NCI-H82 (cell line): ENCODE measurements at regions not wholly inside any gene's neighbourhood (a gene's known extent, or its start where the extent isn't known, plus 50 kb on each side); places are given as distances from the start of the nearest gene placed in this dataset.
A peak's percentile ranks its signal among the peaks of the same experiment; 100 is the strongest.
"Not testable (repeated sequence)": the region's sequence is repeated elsewhere in the genome, so short reads cannot be mapped to it uniquely, and the experiment has no call there.

ENCODE experiments used
- DNase-seq: peaks from one replicate; lab custom pipeline; 2025; lab: John Stamatoyannopoulos, UW

DNA sequence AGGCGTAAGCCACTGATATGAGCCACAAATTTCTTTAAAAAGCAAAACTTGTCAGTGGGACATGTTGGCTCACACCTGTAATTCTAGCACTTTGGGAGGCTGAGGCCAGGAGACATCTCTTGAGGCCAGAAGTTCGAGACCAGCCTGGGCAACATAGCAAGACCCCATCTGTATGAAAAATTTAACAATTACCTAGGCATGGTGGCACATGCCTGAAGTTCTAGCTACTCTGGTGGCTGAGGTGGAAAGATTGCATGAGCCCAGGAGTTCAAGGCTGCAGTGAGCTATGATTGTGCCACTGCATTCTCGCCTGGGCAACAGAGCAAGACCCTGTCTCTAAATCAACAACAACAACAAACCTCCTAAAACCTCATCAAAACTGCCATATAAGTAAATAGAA, 147.6 kb upstream of the BARHL2 start:
- no peak for DNase-seq

DNA sequence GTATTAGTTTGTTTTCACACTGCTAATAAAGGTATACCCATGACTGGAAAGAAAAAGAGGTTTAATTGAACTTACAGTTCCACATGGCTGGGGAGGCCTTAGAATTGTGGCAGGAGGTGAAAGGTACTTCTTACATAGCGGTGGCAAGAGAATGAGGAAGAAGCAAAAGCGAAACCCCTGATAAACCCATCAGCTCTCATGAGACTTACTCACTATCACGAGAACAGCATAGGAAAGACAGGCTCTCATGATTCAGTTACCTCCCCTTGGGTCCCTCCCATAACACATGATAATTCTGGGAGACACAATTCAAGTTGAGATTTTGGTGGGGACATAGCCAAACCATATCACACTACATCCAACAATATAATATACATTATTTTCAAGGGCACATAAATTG, 145.7 kb upstream of the BARHL2 start:
- no peak for DNase-seq

DNA sequence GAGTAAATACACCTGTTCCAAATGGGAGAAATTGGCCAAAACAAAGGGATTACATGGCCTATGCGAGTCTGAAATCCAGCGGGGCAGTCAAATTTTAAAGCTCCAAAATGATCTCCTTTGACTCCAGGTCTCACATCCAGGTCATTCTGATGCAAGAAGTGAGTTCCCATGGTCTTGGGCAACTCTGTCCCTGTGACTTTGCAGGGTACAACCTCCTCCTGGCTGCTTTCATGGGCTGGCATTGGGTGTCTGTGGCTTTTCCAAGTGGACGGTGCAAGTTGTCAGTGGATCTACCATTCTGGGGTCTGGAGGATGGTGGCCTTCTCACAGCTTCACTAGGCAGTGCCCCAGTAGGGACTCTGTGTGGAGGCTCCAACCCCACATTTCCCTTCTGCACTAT, 144.3 kb upstream of the BARHL2 start:
- not testable (repeated sequence) for DNase-seq

DNA sequence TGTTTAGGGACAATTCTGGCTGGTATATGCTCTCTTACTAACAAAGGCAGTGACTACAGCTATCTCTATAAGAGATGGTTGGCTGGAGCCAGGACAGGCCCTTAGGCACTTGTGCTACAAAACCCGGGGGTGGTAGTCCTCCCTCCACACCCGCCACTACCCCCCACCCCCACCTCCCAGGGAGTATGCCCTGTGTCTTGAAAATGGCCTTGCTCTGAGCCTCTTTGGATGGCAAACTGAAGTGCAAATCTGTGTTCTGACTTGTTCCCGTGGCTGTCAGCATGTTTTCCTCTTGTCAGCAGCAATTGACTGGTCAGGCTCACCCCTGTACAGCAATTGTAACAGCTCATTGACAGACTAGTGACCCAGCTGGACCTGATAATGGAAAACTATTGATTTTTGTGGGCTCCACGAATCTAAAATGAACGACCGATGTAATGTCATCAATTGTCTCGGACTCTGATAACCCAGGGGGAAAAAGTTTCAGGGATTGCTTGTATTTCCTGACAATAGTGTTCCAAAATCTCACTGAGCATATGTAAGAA, 139.4 kb upstream of the BARHL2 start:
- no peak for DNase-seq

DNA sequence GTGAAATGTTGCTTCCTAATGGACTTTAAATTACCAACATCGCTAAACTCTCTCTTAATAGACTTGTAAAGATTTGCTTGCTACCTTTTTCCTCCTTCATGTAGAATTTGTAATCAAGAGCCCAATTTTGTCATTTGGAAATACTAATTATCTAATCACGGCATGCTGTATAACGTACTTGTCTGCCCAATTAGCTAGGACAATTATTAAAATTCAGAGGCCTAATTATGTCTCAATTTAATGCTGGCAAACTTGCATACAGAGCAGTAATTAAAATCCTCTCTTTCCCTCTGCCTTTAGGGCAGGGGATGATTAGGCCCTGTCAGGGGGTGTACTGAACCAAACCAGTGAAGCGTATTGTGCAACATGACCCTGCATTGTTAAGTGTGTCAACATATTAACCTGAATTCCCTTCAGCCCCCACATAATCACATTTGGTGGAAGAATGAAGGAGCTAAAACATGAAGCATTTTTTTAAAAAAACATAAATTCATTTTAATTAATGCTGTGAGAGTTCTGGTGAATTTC, 137.4 kb upstream of the BARHL2 start:
- DNase-seq, result no peak

DNA sequence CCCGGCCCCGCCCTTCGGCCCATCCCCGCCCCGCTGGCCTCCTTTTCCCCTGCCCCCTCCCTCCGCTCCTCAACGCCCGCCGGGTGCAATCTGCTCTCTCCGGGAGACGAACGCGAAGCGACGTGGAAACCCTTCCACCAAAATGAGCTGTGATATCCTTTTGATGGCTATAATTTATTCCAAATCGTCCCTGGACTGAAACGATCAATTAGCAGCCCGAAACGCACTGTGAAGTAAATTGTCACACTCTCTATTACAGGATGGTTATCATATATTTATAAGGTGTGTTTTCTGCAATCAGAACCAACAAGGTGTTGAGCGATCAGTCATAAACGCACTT, 134.6 kb upstream of the BARHL2 start:
- no peak for DNase-seq

DNA sequence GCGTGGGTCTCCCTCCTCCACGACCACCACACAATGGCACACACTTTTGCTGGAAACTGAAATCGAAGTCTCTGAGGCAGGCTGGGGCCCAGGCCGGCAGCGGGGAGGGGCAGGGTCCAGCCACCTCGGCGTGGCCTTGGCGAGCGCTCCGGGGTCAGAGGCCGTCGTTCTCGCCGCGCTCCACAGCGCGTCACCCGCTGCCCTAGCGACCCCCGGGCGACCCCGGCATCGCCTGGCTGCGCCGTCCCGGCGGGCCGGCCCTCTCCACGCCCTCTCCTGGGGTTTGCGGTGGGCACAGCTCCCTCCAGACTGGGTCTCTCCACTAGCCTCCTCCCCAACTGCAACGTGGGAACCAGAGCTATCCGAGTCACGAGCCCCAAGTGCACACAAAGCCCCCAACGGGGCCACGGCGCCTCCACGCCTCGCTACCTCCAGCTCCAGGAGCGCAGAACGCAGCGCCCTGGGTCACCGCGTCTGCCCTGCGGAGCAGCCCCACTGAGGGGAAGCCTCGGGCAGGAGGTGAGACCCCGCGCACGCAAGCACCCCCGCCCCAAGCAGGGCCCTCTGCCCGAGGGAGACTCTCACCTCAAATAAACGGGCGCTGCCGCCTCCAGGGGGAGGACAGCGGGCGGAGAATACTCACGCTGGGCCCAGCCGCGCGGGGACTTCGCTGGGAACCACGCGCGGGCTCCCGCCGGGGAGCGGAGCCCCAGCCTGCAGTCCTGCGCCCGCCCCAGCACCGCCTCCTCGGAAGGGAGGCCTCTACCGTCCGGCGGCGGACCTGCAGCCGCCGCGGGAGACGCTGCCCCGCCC, 134.0 kb upstream of the BARHL2 start:
- DNase-seq, result peak; percentile 93

DNA sequence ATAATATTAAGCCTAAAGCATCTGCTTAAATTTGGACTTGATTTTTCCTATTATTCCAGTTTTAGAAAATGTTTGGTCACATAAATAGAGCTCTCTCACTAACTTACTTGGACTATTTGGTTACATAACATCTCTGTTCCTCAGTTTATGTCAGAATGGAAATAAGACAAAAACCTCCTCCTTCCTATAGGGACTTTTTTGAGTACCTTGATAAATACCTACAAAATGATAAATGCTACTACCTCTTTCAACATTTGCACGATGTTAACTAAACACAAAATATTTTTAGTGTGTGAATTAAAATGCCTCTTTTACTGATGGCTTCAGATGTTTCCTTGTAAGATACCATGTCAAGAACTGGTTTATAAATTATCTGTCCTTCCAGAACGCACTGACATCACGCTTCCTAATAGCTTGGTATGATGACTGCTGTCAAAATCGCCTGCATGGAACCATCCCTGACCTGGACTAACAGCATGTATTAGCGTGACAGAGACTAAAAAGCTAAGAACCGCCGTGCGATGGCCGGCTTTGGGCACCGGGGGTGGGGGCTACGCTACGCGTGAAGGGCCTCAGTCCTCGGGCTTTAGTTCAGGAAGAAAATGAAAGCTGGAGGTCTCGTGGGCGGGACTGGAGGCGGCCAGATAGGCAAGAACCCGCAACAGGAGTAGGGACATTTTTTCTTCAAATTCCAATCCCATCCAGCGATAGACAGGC, 133.2 kb upstream of the BARHL2 start:
- peak; percentile 78 for DNase-seq

DNA sequence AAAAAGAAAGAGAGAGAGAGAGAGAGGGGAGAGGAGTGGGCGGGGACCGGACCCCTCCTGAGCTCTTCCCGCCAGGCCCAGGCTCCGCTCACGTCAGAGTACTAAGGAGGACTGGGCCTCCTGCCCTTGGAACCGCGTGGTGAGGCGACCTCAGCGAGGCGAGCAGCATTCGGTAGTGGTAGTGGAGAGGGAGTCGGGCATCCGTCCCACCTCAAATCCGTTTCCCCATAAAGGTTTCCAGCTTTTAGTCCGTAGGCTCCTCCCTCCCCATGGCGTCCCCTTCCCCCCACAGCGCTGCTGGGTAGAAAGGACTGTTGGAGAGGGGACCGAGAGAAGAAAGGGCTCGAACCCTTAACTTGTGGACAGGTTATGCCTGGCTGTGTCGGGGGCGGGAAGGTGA, 124.4 kb upstream of the BARHL2 start:
- DNase-seq, result no peak

DNA sequence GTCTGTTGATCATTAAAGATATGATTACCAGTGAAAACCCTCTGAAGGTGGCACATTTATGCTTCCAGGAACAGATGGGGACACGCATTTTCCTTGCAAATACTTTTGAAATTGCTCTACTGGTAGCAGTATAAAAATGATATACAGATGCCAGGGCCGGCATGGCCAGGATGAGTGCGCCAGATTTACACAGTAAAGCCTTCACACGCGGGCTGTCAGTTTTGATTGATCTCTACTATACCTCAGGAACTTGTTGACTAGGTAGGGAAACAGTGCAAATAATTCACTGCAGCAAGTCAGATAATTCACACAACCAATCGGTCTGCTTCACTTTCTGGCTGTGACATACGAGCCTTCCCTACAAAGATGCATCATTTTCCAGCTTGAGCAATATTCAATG, 123.2 kb upstream of the BARHL2 start:
- DNase-seq, result peak; percentile 39

DNA sequence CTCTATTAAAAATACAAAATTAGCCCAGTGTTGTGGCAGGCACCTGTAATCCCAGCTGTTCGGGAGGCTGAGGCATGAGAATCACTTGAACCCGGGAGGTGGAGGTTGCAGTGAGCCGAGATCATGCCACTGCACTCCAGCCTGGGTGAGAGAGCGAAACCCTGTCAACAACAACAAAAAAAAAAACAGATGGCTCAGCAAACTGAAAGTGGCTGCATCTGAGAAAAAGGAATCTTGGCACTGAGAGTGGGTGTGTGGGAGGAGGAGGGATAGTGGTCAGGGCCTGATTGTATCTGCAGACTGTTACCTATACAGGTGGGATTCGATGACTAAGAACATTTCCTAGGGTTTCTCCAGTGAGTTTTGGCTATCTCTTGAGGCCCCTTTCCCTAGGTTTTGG, 122.2 kb upstream of the BARHL2 start:
- DNase-seq, result no peak

DNA sequence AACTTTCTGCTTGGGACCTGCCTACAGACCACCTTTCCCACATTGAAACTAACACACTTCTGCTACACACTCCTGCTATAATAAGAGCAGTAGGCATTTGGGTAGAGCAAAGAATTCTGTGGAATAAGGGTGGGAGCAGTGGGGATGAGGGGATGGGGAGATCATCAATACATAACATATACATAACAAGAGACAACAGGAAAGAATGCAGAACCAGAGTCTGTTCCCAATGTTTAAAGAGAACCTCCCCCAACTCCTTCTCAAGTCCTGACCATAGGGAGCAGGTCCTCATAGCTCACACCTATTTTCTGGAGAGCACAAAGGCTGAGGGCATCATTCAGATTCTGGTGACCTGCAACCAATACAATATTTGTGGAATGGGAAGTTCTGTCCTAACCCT, 121.6 kb upstream of the BARHL2 start:
- DNase-seq, result no peak

DNA sequence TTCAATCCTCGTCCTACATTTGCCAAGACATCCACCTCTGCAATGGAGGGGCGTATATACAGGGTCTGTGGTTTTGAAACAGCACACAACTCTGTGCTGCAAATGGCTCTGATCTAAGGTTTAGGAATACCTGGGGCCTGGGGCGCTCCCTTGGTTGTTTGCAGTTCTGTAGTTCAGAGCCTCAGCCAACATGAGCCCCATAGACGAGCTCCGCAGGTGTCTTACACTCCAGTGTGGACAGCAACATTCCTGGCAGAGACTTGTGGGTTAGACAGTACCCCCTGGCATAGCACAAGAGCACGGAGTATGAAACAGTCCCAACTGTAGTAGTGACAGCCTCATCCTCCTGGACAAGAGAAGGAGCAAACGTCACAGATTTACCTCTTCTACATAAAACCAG, 120.3 kb upstream of the BARHL2 start:
- DNase-seq, result no peak

DNA sequence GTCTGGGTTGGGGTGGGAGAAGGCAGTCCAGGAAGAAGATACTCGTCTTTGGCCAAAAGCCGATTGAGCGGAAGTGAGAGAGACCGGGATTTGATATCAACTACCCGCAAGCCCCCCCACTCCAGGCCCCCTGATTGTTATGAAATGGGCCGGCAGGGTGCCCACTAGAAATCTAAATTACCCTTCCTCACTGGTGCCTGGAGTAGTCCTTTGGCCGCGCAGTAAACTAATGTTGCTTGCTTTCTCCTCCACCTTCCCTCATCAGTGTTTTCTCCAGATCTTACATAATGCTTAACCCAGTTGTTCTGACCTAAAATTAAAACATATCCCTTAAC, 119.2 kb upstream of the BARHL2 start:
- DNase-seq, result no peak

DNA sequence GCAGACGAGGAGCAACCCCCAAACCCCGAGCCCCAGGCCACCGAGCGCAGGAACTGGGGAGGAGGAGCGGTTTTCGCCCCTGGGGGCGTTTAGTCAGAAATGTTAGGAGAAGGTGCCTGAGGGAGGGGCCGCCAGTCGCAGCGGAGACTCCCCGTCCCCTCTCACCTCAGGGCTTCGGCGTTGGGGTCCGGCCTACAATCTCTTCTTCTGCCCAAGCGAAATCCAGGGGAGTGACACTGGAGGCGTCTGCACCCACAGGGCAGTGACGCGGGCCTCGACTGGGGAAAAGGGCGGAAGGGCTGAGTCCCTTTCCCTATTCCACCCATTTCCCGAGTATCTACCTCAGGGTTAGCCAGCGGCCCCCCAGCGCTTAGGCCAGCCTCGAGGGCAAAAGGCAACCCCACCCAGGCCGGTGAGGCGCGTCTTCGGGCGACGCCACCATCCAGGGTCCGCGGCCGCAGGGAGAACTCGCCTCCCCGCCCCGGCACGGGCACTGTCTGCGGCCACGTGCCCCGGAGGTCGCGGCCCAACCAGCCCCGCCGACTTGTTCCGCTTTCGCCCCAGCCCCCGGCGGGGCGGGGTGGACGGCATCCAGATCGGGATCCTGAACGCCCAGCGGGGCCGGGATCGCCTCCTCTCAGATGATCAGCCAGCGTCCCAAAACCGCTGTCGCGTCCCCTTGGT, 118.7 kb upstream of the BARHL2 start:
- DNase-seq, result no peak

DNA sequence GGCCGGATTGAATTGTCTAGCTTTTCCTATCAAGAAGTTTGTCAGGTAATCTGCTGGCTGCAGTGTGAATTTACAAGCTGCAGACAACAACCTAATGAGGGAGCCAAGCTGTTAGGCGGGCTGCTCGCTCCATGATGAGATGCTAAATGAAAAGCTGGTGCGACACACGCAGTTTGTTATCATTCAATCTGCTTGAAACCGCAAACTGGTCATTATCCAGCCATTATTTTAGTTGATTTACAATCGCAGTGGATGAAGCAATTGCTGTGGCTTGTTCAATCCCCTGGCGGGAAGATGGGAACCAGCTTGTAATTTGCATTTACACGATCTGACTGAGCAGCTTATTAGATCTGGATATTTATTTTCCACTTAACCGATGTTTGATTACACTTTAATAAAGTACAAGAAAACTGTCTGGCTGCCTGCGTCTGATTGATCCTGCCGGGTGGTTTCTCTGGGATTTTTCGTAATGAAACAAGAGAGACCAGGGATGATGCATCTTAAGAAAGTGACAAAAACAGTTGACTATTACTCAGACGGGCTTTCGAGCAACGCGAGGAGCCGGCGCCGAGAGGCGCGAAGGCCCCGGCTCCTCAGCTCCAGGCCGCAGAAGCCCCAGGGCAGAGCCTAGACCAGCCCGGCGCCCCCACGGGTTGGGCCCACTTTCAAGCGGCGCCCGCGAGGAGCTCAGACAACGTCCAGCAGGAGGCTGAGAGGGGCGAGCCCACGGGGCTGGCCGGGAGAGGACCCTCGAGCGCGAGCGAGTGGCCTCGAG, 118.0 kb upstream of the BARHL2 start:
- DNase-seq, result no peak

DNA sequence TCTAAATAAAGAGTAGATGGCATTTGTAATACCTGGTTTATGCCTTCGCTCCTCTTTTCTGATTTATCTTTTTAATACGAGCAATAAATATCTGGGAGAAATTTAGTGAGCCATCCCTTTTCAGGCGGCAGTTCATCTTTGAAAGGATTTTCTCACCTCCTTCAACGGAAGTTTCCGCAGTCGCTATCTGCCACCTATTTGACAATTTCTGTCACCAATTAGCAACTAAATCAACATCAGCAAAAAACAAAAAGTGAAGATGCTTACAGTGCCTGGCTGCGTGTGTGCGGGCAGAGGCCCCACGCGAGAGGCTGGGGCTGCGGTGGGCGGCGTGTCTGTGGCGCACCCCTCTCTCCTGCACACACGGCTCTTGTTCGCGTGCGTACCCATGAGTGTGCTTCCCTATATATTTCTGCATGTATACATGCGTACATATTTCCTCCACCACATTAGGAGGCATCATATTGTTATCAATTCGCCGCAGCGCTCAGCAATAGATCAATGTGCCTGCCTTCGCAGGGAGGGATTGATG, 117.3 kb upstream of the BARHL2 start:
- DNase-seq, result no peak

DNA sequence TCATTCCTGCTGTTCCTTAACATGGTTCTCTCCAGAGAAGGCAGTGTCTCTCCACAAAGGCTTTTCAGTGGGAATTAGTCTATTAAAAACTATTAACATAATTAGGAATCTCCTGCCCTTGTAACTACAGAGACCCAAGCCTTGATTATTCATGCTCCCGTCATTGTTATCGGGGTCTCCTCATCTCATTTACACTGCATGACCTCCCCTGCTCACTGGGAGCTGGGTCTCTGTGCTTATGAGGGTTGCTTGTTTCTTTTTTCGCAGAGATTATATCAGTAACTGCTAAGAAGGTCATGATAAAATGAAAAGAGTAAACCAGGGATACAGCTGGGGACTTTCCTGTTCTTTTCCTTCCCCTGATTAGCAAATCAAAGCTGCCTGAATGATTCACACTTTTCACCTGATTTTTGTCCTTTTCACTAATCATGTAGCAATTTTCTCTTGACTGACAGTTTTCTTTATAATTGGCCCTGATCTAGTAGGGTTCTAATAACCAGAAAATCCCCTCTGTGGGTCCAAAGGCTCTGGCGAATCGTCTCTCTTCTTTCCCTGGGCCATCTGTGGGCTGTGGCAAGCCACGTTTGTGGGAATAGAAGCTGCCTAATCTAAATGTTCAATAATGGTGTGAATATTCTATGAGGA, 116.5 kb upstream of the BARHL2 start:
- no peak for DNase-seq

DNA sequence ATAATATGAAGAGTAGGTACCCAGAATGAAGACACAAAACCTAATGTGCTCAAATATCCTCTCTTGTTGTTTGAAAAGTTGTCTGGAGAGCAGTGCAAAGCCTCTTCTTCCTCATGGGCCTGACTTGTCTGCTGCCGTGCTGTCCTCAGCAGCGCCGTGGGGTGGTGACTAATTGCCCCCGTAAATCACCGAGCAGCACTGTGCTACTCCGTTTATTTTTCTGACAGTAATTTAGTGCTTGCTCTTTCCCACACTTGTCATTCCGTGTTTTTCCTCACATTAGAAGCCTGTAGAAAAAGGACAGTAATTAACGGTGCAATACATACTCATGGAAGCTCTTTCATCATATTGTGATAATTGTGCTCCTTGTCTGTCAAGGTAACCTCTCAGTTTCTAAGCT, 114.8 kb upstream of the BARHL2 start:
- DNase-seq, result no peak

DNA sequence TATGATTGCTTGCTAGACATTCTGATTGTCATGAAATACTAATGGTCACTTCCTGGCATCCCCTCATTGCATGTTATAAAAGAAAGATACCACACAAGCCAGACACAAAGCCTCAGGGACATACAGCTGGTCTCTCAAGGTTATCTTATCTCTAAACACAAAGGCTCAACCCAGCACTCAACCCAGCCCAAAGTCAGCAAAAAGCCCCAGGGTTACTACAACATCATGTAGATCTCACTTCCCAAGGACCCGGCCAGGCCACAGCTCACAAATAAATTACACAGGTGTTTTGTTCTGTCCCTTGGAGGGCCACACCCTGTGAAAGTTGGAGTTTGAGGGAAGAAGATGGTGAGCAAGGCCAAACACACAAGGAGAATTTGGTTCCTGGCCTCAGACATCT, 109.7 kb upstream of the BARHL2 start:
- DNase-seq, result no peak

DNA sequence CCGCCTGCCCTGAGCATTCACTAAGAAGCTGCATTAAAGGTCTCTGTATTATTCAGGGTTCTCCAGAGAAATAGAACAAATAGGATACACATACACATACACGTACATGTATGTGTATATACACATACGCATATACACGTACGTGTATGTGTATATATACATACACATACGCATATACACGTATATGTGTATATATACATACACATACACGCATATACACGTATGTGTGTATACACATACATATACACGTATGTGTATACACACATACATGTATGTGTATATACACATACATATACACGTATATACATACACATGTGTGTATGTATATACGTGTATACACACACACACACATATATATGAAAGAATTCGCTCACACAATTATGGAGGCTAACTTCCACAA, 108.9 kb upstream of the BARHL2 start:
- no peak for DNase-seq
